K562 (cell line): ENCODE measurements at regions not wholly inside any gene's neighbourhood (a gene's known extent, or its start where the extent isn't known, plus 50 kb on each side); places are given as distances from the start of the nearest gene placed in this dataset.

Source experiments
- ATAC-seq: fragments of 200-7000 bp; cut with Tn5 transposase; 3 replicates; pipeline ENCODE4 v1.9.1; 2020; ENCODE audit warnings: moderate library complexity
- BruUV-seq: library from RNA; stranded (reverse); fragments of 400-500 nt; replicated peaks from 2 replicates; lab custom pipeline; 2021; lab: Mats Ljungman, UMichigan
- CTCF ChIA-PET: fragments of 300-600 bp; formaldehyde crosslinking; extraction: SDS; loops from one replicate; lab custom pipeline; 2021; ENCODE audit warnings: low intra/inter-chr PET ratio; lab: Yijun Ruan, JAX
- POLR2A ChIA-PET: fragments of 300-600, 350-650 bp; sonication (Branson Sonifier 250); formaldehyde crosslinking; extraction: SDS; loops from one replicate; lab custom pipeline; 2021; ENCODE audit warnings: antibody characterized with exemption, inconsistent platforms; lab: Yijun Ruan, JAX
- DNase-seq, 4 experiments: peaks; one replicate each; pipeline versions ENCODE4 v3.0.0 to v3.0.0-alpha.2; 2011 to 2018; ENCODE audit warnings: low spot score in 3 of 4, mixed read lengths in 3 of 4; ENCODE audit errors: extremely low read depth in 1 of 4
- FAIRE-seq: peaks from 2 replicates; lab custom pipeline; 2011; peaks lifted over from hg19 to GRCh38; lab: Jason Lieb, UNC
- H2AFZ ChIP-seq: 2 replicates; pipeline ENCODE4 v1.6.0; 2011; ENCODE audit warnings: low read depth, low read length, control low read depth, inconsistent platforms
- H3K27ac ChIP-seq: fragments of 200-600 bp; 3 replicates; pipeline ENCODE4 v1.8.0; 2011; ENCODE audit warnings: low read depth, mild to moderate bottlenecking, control low read depth, inconsistent platforms, low read length, moderate library complexity, mixed read lengths; ENCODE audit errors: extremely low read depth
- H3K27me3 ChIP-seq, 2 experiments: fragments of 300-600 bp in 1 of 2; 2 replicates in 1 of 2; 3 replicates in 1 of 2; pipeline versions ENCODE4 v1.6.0 to v1.8.0; 2011; ENCODE audit warnings: inconsistent platforms in 2 of 2, low read length in 2 of 2, mild to moderate bottlenecking in 1 of 2, mixed read lengths in 1 of 2, moderate library complexity in 1 of 2; ENCODE audit not compliant: control insufficient read depth in 2 of 2, insufficient read depth in 2 of 2
- H3K36me3 ChIP-seq: fragments of 300-600 bp; 3 replicates; pipeline ENCODE4 v1.8.0; 2011; ENCODE audit warnings: mild to moderate bottlenecking, low read length, inconsistent platforms; ENCODE audit not compliant: control insufficient read depth, insufficient read depth
- H3K4me1 ChIP-seq, 2 experiments: fragments of 200-600 bp in 1 of 2; replicated peaks in 1 of 2; 2 replicates in 1 of 2; 3 replicates in 1 of 2; pipeline versions ENCODE4 v1.5.1 to v1.8.0; 2011; ENCODE audit warnings: inconsistent platforms in 2 of 2, low read length in 2 of 2, mild to moderate bottlenecking in 1 of 2, mixed read lengths in 1 of 2, moderate library complexity in 1 of 2; ENCODE audit not compliant: control insufficient read depth in 2 of 2, insufficient read depth in 2 of 2
- H3K4me2 ChIP-seq: 2 replicates; pipeline ENCODE4 v1.6.1; 2011; ENCODE audit warnings: low read length, control low read depth, inconsistent platforms, mixed read lengths; ENCODE audit not compliant: insufficient read depth
- H3K4me3 ChIP-seq: fragments of 200-600 bp; sonication (generic), shearing (Covaris generic); 2 replicates; pipeline ENCODE4 v1.5.1; 2016; ENCODE audit warnings: control low read depth, inconsistent platforms
- H3K79me2 ChIP-seq: fragments of 200-600 bp; 3 replicates; pipeline ENCODE4 v1.8.0; 2011; ENCODE audit warnings: low read length, inconsistent platforms; ENCODE audit not compliant: control insufficient read depth, insufficient read depth
- H3K9ac ChIP-seq, 2 experiments: 2 replicates each; pipeline versions ENCODE4 v1.6.0 to v1.6.1; 2011; ENCODE audit warnings: low read depth in 2 of 2, low read length in 2 of 2, control low read depth in 1 of 2, inconsistent platforms in 1 of 2, mild to moderate bottlenecking in 1 of 2, mixed read lengths in 1 of 2; ENCODE audit not compliant: insufficient read depth in 1 of 2
- H3K9me1 ChIP-seq: one replicate; pipeline ENCODE4 v1.6.0; 2011; ENCODE audit warnings: inconsistent platforms, mild to moderate bottlenecking, low read length, moderate library complexity; ENCODE audit not compliant: control insufficient read depth, insufficient read depth
- H3K9me3 ChIP-seq: replicated peaks from 2 replicates; pipeline ENCODE4 v1.5.1; 2011; ENCODE audit warnings: low read depth, low read length, inconsistent platforms; ENCODE audit not compliant: control insufficient read depth, insufficient read depth
- H4K20me1 ChIP-seq: replicated peaks from 2 replicates; pipeline ENCODE4 v1.6.1; 2011; ENCODE audit warnings: low read length, inconsistent platforms, mixed read lengths; ENCODE audit not compliant: control insufficient read depth, insufficient read depth
- EGR1 ChIP-seq: fragments of 450-650 bp; conservative IDR thresholded peaks from 2 replicates; pipeline ENCODE4 v1.6.1; 2017; ENCODE audit warnings: mild to moderate bottlenecking
- FOXJ2 ChIP-seq: fragments of 200-800 bp; sonication (Bioruptor generic); IDR thresholded peaks from 2 replicates; pipeline ENCODE4 v1.6.1; 2016; ENCODE audit warnings: missing genetic modification characterization, missing compliant biosample characterization
- GTF2A2 ChIP-seq: IDR thresholded peaks from 2 replicates; pipeline ENCODE4 v1.6.1; 2016; ENCODE audit warnings: mild to moderate bottlenecking, missing genetic modification characterization, missing compliant biosample characterization
- GTF2F1 ChIP-seq: IDR thresholded peaks from 2 replicates; pipeline ENCODE4 v1.6.1; 2011; ENCODE audit warnings: low read depth, low read length, improper control_type of control experiment
- HEY1 ChIP-seq: fragments of 250-450 bp; sonication (Bioruptor Pico); IDR thresholded peaks from 2 replicates; pipeline ENCODE4 v1.5.0; 2020; ENCODE audit warnings: mild to moderate bottlenecking, moderate library complexity, borderline replicate concordance
- MAZ ChIP-seq, 2 experiments: fragments of 450-650 bp in 1 of 2; sonication (generic) in 1 of 2; formaldehyde crosslinking; IDR thresholded peaks in 1 of 2; conservative IDR thresholded peaks in 1 of 2; 2 replicates each; pipeline versions ENCODE4 v1.4.0 to v1.5.0; 2020; ENCODE audit warnings: mild to moderate bottlenecking in 1 of 2, missing genetic modification reagents in 1 of 2
- MTA1 ChIP-seq: fragments of 450-650 bp; IDR thresholded peaks from 2 replicates; pipeline ENCODE4 v1.6.1; 2017; ENCODE audit warnings: borderline replicate concordance
- PHB2 ChIP-seq: fragments of 450-650 bp; IDR thresholded peaks from 2 replicates; pipeline ENCODE4 v1.6.1; 2017; ENCODE audit warnings: low read depth
- U2AF2 ChIP-seq: fragments of 200-400 bp; formaldehyde crosslinking; optimal IDR thresholded peaks from 2 replicates; pipeline ENCODE3; 2017; ENCODE audit warnings: low read depth, mild to moderate bottlenecking, low read length
- ZNF212 ChIP-seq: fragments of 450-650 bp; formaldehyde crosslinking; IDR thresholded peaks from 2 replicates; pipeline ENCODE4 v1.4.0; 2020; ENCODE audit warnings: mild to moderate bottlenecking
- ZNF3 ChIP-seq: fragments of 250-450 bp; sonication (Bioruptor Pico); IDR thresholded peaks from 2 replicates; pipeline ENCODE4 v1.5.0; 2021; ENCODE audit warnings: mild to moderate bottlenecking, moderate library complexity
- ZNF436 ChIP-seq: fragments of 250-450, 450-650 bp; sonication (Bioruptor Pico); formaldehyde crosslinking; IDR thresholded peaks from 2 replicates; pipeline ENCODE4 v1.7.0; 2020; ENCODE audit warnings: mild to moderate bottlenecking
- ZNF609 ChIP-seq: sonication (generic); formaldehyde crosslinking; IDR thresholded peaks from 2 replicates; pipeline ENCODE4 v1.8.1; 2023; ENCODE audit warnings: missing genetic modification reagents, mild to moderate bottlenecking, borderline replicate concordance
- WGBS: fragments of 100-300 bp; shearing (Covaris generic); methylation state at CpG from one replicate; pipeline ENCODE4 v1.1.6; 2016; ENCODE audit warnings: low coverage, mixed read lengths; ENCODE audit not compliant: insufficient coverage; ENCODE audit errors: missing lambda C conversion rate; 5-methylcytosine and 5-hydroxymethylcytosine counted together
- in situ Hi-C: fragments of 300-500 bp; cut with MboI; formaldehyde crosslinking; loops from 4 replicates; pipeline ENCODE4 v1.15.0; 2018; ENCODE audit warnings: inconsistent platforms, mixed read lengths
- intact Hi-C: fragments of 100-400 bp; cut with micrococcal nuclease; formaldehyde crosslinking; loops from 2 replicates; pipeline ENCODE4 v1.14.2; 2022
- TF ChIP-seq, protein P1 (sequence below): fragments of 450-650 bp; formaldehyde crosslinking; IDR thresholded peaks from 2 replicates; pipeline ENCODE4 v1.4.0; 2022; ENCODE audit warnings: missing genetic modification characterization

DNA sequence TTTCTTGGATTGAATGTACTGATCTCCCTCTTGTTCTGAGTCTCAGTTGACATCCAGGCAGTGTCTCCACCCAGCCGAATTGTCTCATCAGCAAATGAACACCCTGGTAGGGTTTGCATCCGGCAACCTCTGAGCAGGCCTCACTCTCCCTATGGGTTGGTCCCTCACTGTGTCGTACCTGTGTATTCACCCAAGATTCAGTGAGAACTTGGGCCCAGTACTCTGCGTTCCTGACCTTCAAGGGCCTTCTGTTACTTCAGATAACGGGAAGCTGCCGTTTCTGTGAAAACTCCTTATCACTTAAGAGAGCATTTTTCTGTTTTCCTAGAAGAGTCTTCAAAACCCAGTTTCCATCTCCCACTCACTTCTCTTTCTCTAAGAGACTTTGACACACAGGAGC lies 915.6 kb downstream of the TBC1D22A start:
- H3K27me3 ChIP-seq = no peaks in the 10 kb centered on the region
- DNase-seq (peak; percentile 39 to 85 (median 60)), ATAC-seq (peak; percentile 90), FAIRE-seq (peak; percentile 89)
- intact Hi-C loops = no loop called here
- peaks cover 2% of the 10 kb centered on the region; the same call in 1 of the 3 replicates for H3K36me3 ChIP-seq
- no peaks in the 10 kb centered on the region for H3K9me3 ChIP-seq
- H3K4me3 ChIP-seq = no peak overlapping the region
- H3K4me1 ChIP-seq = peaks cover 5 to 17% of the 10 kb centered on the region in 2 experiments; a peak in 3 of 5 replicates
- peak overlapping the region; percentile 47 for H3K27ac ChIP-seq
- POLR2A ChIA-PET = interaction anchor here (0.9 to 1.4 kb wide), 3 partner anchors 16 to 47 kb away, joined by 3 to 6 read pairs (median 4); no protein-coding TSS in a partner anchor
- no peaks in the 10 kb centered on the region for H3K9me1 ChIP-seq
- peak overlapping the region; percentile 57 for H3K4me2 ChIP-seq
- 0 out of 4 replicates have a peak overlapping the region, but pooled peaks of 1 of the 2 experiments have one; percentile 12 for H3K9ac ChIP-seq
- H2AFZ ChIP-seq = no peak overlapping the region
- H3K79me2 ChIP-seq = peaks cover 5% of the 10 kb centered on the region; the same call in 2 of the 3 replicates
- CTCF ChIA-PET = no interaction called here
- no TSS peak for BruUV-seq
- H4K20me1 ChIP-seq = no peaks in the 10 kb centered on the region
- 0% methylated on average over 5 of the region's 6 CpGs for WGBS
- in situ Hi-C loops = no loop called here
- TF ChIP-seq EGR1 (0 out of 2 replicates have a peak, but pooled peaks have one; percentile 22), U2AF2 (no peak), FOXJ2 (tag) (no peak), ZNF436 (no peak), MTA1 (no peak), ZNF609 (no peak), MAZ (CRISPR knock-in tag; conservative IDR thresholded peaks at IDR 0.05 in 1 of 2, IDR thresholded peaks at IDR 0.05 in 1 of 2) (no peak), GTF2F1 (no peak), HEY1 (CRISPR knock-in tag) (no peak), GTF2A2 (tag) (no peak), ZNF212 (no peak), ZNF3 (CRISPR knock-in tag) (no peak), PHB2 (no peak)
- TF ChIP-seq, protein P1, sequence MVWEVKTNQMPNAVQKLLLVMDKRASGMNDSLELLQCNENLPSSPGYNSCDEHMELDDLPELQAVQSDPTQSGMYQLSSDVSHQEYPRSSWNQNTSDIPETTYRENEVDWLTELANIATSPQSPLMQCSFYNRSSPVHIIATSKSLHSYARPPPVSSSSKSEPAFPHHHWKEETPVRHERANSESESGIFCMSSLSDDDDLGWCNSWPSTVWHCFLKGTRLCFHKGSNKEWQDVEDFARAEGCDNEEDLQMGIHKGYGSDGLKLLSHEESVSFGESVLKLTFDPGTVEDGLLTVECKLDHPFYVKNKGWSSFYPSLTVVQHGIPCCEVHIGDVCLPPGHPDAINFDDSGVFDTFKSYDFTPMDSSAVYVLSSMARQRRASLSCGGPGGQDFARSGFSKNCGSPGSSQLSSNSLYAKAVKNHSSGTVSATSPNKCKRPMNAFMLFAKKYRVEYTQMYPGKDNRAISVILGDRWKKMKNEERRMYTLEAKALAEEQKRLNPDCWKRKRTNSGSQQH (CRISPR knock-in tag) = no peak
